HepG2 (cell line): ENCODE measurements at regions not wholly inside any gene's neighbourhood (a gene's known extent, or its start where the extent isn't known, plus 50 kb on each side); places are given as distances from the start of the nearest gene placed in this dataset.

ENCODE experiments used
- ATAC-seq: fragments of 200-7000 bp; cut with Tn5 transposase; 3 replicates; pipeline ENCODE4 v1.9.1; 2020; ENCODE audit warnings: mild to moderate bottlenecking, moderate library complexity
- BruUV-seq: library from RNA; stranded (reverse); fragments of 400-500 nt; replicated peaks from 2 replicates; lab custom pipeline; 2021; lab: Mats Ljungman, UMichigan
- CTCF ChIA-PET: fragments of 300-600 bp; formaldehyde crosslinking; extraction: SDS; loops from one replicate; lab custom pipeline; 2021; ENCODE audit warnings: low total read pairs, inconsistent platforms, low intra/inter-chr PET ratio; lab: Yijun Ruan, JAX
- POLR2A ChIA-PET: fragments of 350-600 bp; sonication (Branson Sonifier 250); formaldehyde crosslinking; loops from one replicate; lab custom pipeline; 2020; ENCODE audit warnings: antibody characterized with exemption, inconsistent platforms; lab: Yijun Ruan, JAX
- DNase-seq: peaks from one replicate; pipeline ENCODE4 v3.0.0-alpha.2; 2015; ENCODE audit warnings: low spot score
- FAIRE-seq: peaks from 3 replicates; lab custom pipeline; 2011; peaks lifted over from hg19 to GRCh38; lab: Jason Lieb, UNC
- H2AFZ ChIP-seq: one replicate; pipeline ENCODE4 v1.6.1; 2011; ENCODE audit warnings: low read length, inconsistent platforms
- H3K27ac ChIP-seq: fragments of 300-600 bp; 3 replicates; pipeline ENCODE4 v1.8.0; 2011; ENCODE audit warnings: mixed run types, mild to moderate bottlenecking, mixed read lengths, low read length, inconsistent platforms; ENCODE audit not compliant: insufficient read depth; ENCODE audit errors: extremely low read length
- H3K27me3 ChIP-seq, 2 experiments: fragments of 200-600 bp in 1 of 2; 2 replicates in 1 of 2; 3 replicates in 1 of 2; pipeline versions ENCODE4 v1.6.0 to v1.8.0; 2011; ENCODE audit warnings: low read length in 2 of 2, mild to moderate bottlenecking in 2 of 2, moderate library complexity in 2 of 2, inconsistent platforms in 1 of 2; ENCODE audit not compliant: insufficient read depth in 2 of 2, control insufficient read depth in 1 of 2
- H3K36me3 ChIP-seq, 2 experiments: fragments of 200-600 bp in 1 of 2; replicated peaks in 1 of 2; 2 replicates in 1 of 2; 3 replicates in 1 of 2; pipeline versions ENCODE4 v1.5.1 to v1.8.0; 2011; ENCODE audit warnings: low read length in 2 of 2, inconsistent platforms in 1 of 2; ENCODE audit not compliant: insufficient read depth in 2 of 2, control insufficient read depth in 1 of 2
- H3K4me1 ChIP-seq: 2 replicates; pipeline ENCODE4 v1.5.1; 2012; ENCODE audit warnings: low read length, inconsistent platforms; ENCODE audit not compliant: insufficient read depth
- H3K4me2 ChIP-seq: 2 replicates; pipeline ENCODE4 v1.6.0; 2011; ENCODE audit warnings: low read depth, low read length, inconsistent platforms
- H3K4me3 ChIP-seq, 3 experiments: fragments of 200-600 bp in 1 of 3; sonication (generic), shearing (Covaris generic) in 1 of 3; replicated peaks in 1 of 3; 2 replicates each; pipeline ENCODE4 v1.5.1; 2011 to 2016; ENCODE audit warnings: low read length in 3 of 3, inconsistent platforms in 2 of 3, low read depth in 2 of 3, mild to moderate bottlenecking in 2 of 3, control low read depth in 1 of 3, mixed read lengths in 1 of 3; ENCODE audit not compliant: insufficient read depth in 1 of 3
- H3K79me2 ChIP-seq: one replicate; pipeline ENCODE4 v1.6.1; 2011; ENCODE audit warnings: low read length, inconsistent platforms; ENCODE audit not compliant: insufficient read depth
- H3K9ac ChIP-seq: 2 replicates; pipeline ENCODE4 v1.6.0; 2011; ENCODE audit warnings: mild to moderate bottlenecking, low read depth, low read length, inconsistent platforms; ENCODE audit not compliant: insufficient read depth
- H3K9me3 ChIP-seq: 2 replicates; pipeline ENCODE4 v1.5.1; 2012; ENCODE audit warnings: mild to moderate bottlenecking, low read length
- H4K20me1 ChIP-seq: 2 replicates; pipeline ENCODE4 v1.6.0; 2011; ENCODE audit warnings: inconsistent platforms, mild to moderate bottlenecking, low read length, moderate library complexity; ENCODE audit not compliant: insufficient read depth
- AFF4 ChIP-seq: sonication (generic); formaldehyde crosslinking; IDR thresholded peaks from 2 replicates; pipeline ENCODE4 v1.4.0; 2020; ENCODE audit warnings: missing genetic modification reagents
- HNF1B ChIP-seq: sonication (generic); formaldehyde crosslinking; IDR thresholded peaks from 2 replicates; pipeline ENCODE4 v1.5.1; 2020; ENCODE audit warnings: mild to moderate bottlenecking, moderate library complexity, missing genetic modification reagents
- HOXA3 ChIP-seq: sonication (generic); formaldehyde crosslinking; IDR thresholded peaks from 2 replicates; pipeline ENCODE4 v1.5.0; 2020; ENCODE audit warnings: missing genetic modification reagents
- MLXIP ChIP-seq: sonication (generic); formaldehyde crosslinking; IDR thresholded peaks from 2 replicates; pipeline ENCODE4 v1.9.0; 2021; ENCODE audit warnings: missing genetic modification reagents, borderline replicate concordance
- NBN ChIP-seq: fragments of 450-650 bp; conservative IDR thresholded peaks from 2 replicates; pipeline ENCODE4 v1.6.1; 2017
- NCOA5 ChIP-seq: sonication (generic); formaldehyde crosslinking; IDR thresholded peaks from 2 replicates; pipeline ENCODE4 v1.4.0; 2020; ENCODE audit warnings: missing genetic modification reagents
- ZNF362 ChIP-seq: sonication (generic); formaldehyde crosslinking; IDR thresholded peaks from 2 replicates; pipeline ENCODE4 v1.4.0; 2020; ENCODE audit warnings: missing genetic modification reagents, mild to moderate bottlenecking, borderline replicate concordance
- ZNF605 ChIP-seq: sonication (generic); formaldehyde crosslinking; IDR thresholded peaks from 2 replicates; pipeline ENCODE4 v1.8.0; 2022; ENCODE audit warnings: mild to moderate bottlenecking, missing genetic modification reagents
- ZNF770 ChIP-seq: sonication (generic); formaldehyde crosslinking; IDR thresholded peaks from 2 replicates; pipeline ENCODE4 v1.5.0; 2020; ENCODE audit warnings: mild to moderate bottlenecking, missing genetic modification reagents
- WGBS: methylation state at CpG from one replicate; pipeline ENCODE4 v1.1.6; 2017; ENCODE audit warnings: low lambda C conversion rate; 5-methylcytosine and 5-hydroxymethylcytosine counted together
- in situ Hi-C: cut with HindIII; loops from 2 replicates; pipeline ENCODE4 v1.10.0; 2017; ENCODE audit warnings: low pct_unique_long_range_greater_than_20kb; ENCODE audit not compliant: extremely low pct_ligation_motif_present
- intact Hi-C: fragments of 100-400 bp; cut with micrococcal nuclease; formaldehyde crosslinking; loops from one replicate; pipeline ENCODE4 v1.10.0; 2022; ENCODE audit not compliant: unreplicated experiment

- no peak for TF ChIP-seq MLXIP (CRISPR knock-in tag)
- no peak for TF ChIP-seq ZNF362 (CRISPR knock-in tag)
- no peak for TF ChIP-seq NBN
- TF ChIP-seq NCOA5 = no peak
These were observed 875.3 kb downstream of the PCDH7 start (continued) for GRCh38 chr4:31595496-31595895.

GRCh38 chr4:31598639-31599038, 878.5 kb downstream of the PCDH7 start:
- Histone ChIP-seq H3K79me2 (no peaks in the 10 kb centered on the region), H3K4me1 (no peaks in the 10 kb centered on the region), H3K4me2 (no peak overlapping the region), H4K20me1 (no peaks in the 10 kb centered on the region), H3K9me3 (peaks cover 4% of the 10 kb centered on the region; the same call in 1 of the 2 replicates), H3K27me3 (no peaks in the 10 kb centered on the region), H3K27ac (no peak overlapping the region), H3K9ac (no peak overlapping the region), H3K36me3 (no peaks in the 10 kb centered on the region), H2AFZ (no peak overlapping the region), H3K4me3 (no peak overlapping the region)
- intact Hi-C loops = no loop called here
- ATAC-seq (no peak), FAIRE-seq (no peak), DNase-seq (no peak)
- ChIA-PET CTCF (no interaction called here), POLR2A (no interaction called here)
- 3% methylated on average over 3 of the region's 3 CpGs for WGBS
- in situ Hi-C loops = no loop called here
- no TSS peak for BruUV-seq
- TF ChIP-seq AFF4 (CRISPR knock-in tag) = no peak
- no peak for TF ChIP-seq ZNF605 (CRISPR knock-in tag)
- no peak for TF ChIP-seq HOXA3 (CRISPR knock-in tag)
- no peak for TF ChIP-seq ZNF770 (CRISPR knock-in tag)
- no peak for TF ChIP-seq HNF1B (CRISPR knock-in tag)
